Ectodermal cell (in vitro differentiated cells): ENCODE measurements at regions not wholly inside any gene's neighbourhood (a gene's known extent, or its start where the extent isn't known, plus 50 kb on each side); places are given as distances from the start of the nearest gene placed in this dataset.

ENCODE experiments used
- H3K27ac ChIP-seq: 2 replicates; pipeline ENCODE4 v1.7.0; 2013; ENCODE audit warnings: mild to moderate bottlenecking, low read depth, low read length; ENCODE audit not compliant: insufficient read depth, poor library complexity, severe bottlenecking
- H3K27me3 ChIP-seq: 2 replicates; pipeline ENCODE4 v1.7.0; 2013; ENCODE audit warnings: mild to moderate bottlenecking, low read length; ENCODE audit not compliant: insufficient read depth, control insufficient read depth, poor library complexity, severe bottlenecking
- H3K36me3 ChIP-seq: one replicate; pipeline ENCODE4 v1.7.0; 2013; ENCODE audit warnings: low read length; ENCODE audit not compliant: control insufficient read depth, insufficient read depth
- H3K4me1 ChIP-seq: one replicate; pipeline ENCODE4 v1.7.0; 2013; ENCODE audit warnings: low read length; ENCODE audit not compliant: control insufficient read depth, insufficient read depth
- H3K4me3 ChIP-seq: 2 replicates; pipeline ENCODE4 v1.7.0; 2013; ENCODE audit warnings: low read depth, low read length, control low read depth; ENCODE audit not compliant: insufficient read depth
- H3K9me3 ChIP-seq: 2 replicates; pipeline ENCODE4 v1.7.0; 2013; ENCODE audit warnings: mild to moderate bottlenecking, low read length, moderate library complexity; ENCODE audit not compliant: control insufficient read depth
- WGBS, 2 experiments: methylation state at CpG; one replicate each; pipeline ENCODE4 v1.1.7; 2013; ENCODE audit warnings: missing lambda C conversion rate in 2 of 2; 5-methylcytosine and 5-hydroxymethylcytosine counted together

DNA sequence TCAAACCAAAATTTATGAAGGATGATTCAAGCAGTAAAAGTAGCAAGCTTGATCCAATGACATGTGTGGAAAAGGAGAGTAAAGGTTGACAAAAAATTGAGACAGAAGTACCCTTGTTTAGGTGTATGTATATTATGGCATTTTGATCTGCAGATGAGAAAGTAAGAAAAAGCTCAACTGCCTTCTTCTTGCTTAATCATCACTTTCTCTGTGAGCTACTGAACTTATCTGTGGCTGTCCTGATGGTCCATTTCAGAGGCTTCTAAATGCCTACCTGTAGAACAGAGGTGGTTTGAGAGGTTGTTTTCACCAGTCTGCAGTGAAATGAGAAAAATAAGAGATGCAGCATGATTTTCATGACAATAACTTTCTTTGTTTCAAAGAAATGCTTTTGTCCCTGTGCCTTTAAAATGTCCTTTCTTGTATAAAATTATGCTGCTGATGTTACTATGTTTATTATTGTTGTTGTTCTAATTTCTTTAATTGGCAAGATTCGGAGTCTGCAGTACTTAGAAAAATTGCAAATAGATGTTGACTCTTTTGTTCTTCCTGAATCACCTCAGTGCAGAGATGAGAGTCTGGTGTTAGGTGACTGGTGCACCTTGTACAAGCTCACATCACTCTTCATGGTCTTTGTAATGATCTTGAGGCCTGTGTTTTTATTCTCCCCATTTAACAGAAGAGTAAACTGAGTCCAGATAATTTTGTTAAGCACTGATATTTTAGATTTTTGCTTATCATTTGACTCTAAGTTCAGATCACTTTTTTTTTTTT, 821.9 kb downstream of the VRK1 start:
- Histone ChIP-seq H3K27ac (no peak overlapping the region), H3K36me3 (no peaks in the 10 kb centered on the region), H3K9me3 (peaks cover 3% of the 10 kb centered on the region), H3K4me3 (no peak overlapping the region), H3K4me1 (peaks cover 4% of the 10 kb centered on the region), H3K27me3 (no peaks in the 10 kb centered on the region)
- whole genome bisulfite sequencing, 2 experiments, result 92 to 100% methylated on average over 1 of the region's 1 CpG

DNA sequence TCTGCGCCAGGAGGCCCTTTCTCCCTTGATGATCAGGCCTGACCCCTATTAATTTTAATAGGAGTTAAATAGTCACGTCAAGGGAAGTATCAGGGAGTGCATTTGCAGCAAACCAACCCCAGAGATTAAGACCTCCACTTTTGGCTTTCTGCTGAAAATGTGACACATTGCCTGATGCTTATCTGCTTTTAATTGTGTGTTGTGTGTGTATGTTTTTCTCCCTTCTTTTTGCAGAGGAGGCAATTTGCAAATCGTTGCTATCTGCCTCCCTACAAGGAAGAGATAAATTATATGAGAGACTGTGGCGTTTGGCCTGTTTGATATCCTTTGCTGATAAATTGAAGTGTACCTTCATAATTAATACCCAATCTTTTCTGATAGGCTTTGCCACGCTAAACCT, 822.9 kb downstream of the VRK1 start:
- H3K9me3 ChIP-seq, result no peaks in the 10 kb centered on the region
- no peak overlapping the region for H3K27ac ChIP-seq
- WGBS, 2 experiments, result 85 to 100% methylated on average over 3 to 4 of the region's 5 CpGs
- peaks cover 4% of the 10 kb centered on the region for H3K4me1 ChIP-seq
- H3K4me3 ChIP-seq, result no peak overlapping the region
- H3K27me3 ChIP-seq, result no peaks in the 10 kb centered on the region
- H3K36me3 ChIP-seq, result no peaks in the 10 kb centered on the region

DNA sequence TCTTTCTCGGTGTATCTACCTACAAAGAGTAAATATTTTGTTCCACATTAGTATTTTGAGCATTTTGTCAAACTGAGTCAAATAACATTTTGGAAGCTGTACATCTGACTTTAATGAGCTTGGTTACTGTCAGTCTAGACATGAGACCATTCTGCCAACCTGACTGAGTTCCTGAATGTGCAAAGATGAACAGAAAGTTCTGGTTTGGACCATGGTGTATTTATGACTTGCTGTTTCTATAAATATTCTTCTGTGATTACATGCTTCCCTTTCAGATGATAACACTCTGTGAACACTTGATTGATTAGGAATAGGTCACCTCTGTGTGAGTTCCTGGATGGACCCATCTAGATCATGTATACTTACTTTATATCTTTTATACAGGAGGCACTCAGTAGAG, 827.8 kb downstream of the VRK1 start:
- Histone ChIP-seq H3K9me3 (no peaks in the 10 kb centered on the region), H3K36me3 (no peaks in the 10 kb centered on the region), H3K4me3 (no peak overlapping the region), H3K27ac (no peak overlapping the region), H3K4me1 (peaks cover 4% of the 10 kb centered on the region), H3K27me3 (no peaks in the 10 kb centered on the region)
- WGBS, 2 experiments, result 92 to 100% methylated on average over 1 of the region's 1 CpG

DNA sequence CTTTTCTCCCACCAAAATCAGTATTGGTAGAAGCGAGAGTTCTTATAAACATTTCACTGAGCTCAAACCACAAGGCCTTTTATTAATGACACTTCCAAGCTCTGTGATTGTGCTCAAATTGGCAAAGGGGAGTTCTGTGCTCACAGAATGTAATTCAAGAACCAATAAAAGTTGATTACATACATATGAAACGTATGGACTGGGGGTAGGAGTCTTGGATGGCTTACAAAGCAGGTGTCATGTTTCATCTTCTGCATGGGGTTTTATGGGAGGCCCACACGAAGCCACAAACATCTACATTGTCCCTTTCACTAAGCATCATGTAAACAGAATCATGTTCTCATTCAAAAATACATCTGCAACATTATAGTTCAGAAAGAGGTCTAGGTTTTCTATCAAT, 828.3 kb downstream of the VRK1 start:
- WGBS, 2 experiments, result 90 to 93% methylated on average over 2 to 3 of the region's 3 CpGs

DNA sequence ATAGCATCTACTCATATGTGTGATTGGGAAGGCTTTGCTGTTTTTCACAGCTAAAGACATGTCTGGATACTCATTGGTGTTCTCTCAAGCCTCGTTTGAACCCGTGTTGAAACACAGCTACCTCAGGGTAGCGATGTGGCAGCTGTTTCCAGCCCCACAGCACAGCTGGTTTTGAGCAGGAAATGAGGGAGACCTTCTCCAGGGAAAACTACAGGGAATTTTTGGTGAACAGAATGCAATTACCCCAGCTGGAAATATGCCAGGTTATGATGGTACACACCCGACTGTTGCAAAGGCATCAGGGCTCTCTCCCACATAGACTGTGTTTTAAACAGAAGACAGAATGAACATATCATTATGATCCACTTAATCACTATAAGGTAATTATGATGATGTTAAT, 828.9 kb downstream of the VRK1 start:
- Histone ChIP-seq H3K4me3 (no peak overlapping the region), H3K9me3 (no peaks in the 10 kb centered on the region), H3K4me1 (peaks cover 7% of the 10 kb centered on the region), H3K36me3 (no peaks in the 10 kb centered on the region), H3K27me3 (no peaks in the 10 kb centered on the region), H3K27ac (no peak overlapping the region)
- 94 to 95% methylated on average over 4 of the region's 4 CpGs for WGBS, 2 experiments

More for the DNA sequence above, 828.3 kb downstream of the VRK1 start:
- Histone ChIP-seq H3K36me3 (no peaks in the 10 kb centered on the region), H3K9me3 (no peaks in the 10 kb centered on the region), H3K27ac (no peak overlapping the region), H3K4me3 (no peak overlapping the region), H3K4me1 (peaks cover under 1% of the 10 kb centered on the region), H3K27me3 (no peaks in the 10 kb centered on the region)

DNA sequence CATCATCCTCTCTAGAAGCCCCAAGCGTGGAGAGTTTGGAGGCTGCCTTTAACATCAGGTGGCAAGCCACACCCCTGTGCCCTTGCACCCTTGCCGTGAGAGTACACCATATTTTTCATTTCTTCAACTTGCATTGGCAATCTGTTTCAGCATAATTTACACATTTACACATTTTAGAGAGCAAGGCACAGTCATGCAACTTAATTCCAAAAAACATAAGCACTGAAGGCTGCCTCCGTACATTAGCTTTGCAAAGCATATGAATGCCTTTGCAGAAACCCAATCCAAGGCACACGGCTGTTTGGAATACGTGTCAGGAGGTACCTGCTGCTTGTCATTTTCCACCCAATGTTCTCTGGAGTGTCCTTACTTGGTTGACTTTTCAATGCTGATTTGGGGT, 833.1 kb downstream of the VRK1 start:
- 67 to 70% methylated on average over 5 of the region's 5 CpGs for WGBS, 2 experiments
- Histone ChIP-seq H3K4me3 (no peak overlapping the region), H3K27ac (no peak overlapping the region), H3K27me3 (no peaks in the 10 kb centered on the region), H3K36me3 (no peaks in the 10 kb centered on the region), H3K4me1 (peaks cover 24% of the 10 kb centered on the region), H3K9me3 (no peaks in the 10 kb centered on the region)

DNA sequence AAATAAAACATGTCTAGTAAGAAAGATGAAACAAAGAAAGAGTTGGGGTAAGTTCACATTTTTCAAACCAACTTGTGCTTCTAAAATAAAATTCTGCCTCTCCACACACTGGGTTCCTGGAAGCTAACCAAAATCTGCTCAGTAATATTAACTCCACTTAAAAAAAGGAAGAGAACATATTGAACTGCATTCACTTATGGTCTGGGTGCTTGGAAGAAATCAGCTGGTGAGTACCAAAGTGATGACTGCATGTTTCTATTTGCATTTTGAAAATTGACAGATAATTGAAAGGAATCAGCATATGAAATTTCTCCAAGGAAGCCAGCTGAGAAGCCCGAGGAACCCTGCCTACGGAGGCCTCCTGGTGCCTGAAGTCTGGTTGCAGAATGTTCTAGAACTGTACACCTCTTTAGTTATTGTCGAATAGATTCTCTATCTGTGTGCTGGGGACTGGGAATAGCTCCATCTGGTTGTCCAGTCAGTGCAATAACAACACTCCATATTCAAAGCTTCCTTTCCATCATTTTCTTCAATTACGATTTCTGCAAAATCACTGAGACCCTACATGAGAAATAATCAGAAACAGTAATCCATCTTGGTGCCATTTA, 836.1 kb downstream of the VRK1 start:
- Histone ChIP-seq H3K9me3 (no peaks in the 10 kb centered on the region), H3K36me3 (no peaks in the 10 kb centered on the region), H3K27ac (no peak overlapping the region), H3K4me1 (peaks cover 24% of the 10 kb centered on the region), H3K4me3 (no peak overlapping the region), H3K27me3 (no peaks in the 10 kb centered on the region)
- WGBS, 2 experiments, result 90 to 94% methylated on average over 4 of the region's 4 CpGs

DNA sequence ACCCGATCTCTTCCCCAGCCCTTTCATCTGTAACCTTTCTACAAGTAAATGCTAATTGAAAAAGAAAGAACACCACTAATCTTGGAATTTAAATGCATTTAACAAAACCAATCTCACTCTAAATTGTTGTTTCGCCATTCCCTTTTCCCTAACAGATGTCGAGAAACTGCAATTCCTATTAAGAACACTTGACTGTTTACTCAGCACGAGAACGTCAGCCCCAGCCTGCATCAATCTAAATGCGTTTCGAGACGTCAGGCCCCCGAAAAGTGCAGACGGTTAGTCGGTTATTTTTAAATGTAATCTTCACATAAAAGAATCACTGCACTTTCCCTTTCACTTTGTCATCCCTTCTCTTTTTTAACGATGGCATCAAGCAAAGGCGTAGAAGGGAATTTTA, 837.6 kb downstream of the VRK1 start:
- no peaks in the 10 kb centered on the region for H3K9me3 ChIP-seq
- H3K4me1 ChIP-seq, result peaks cover 24% of the 10 kb centered on the region
- H3K4me3 ChIP-seq, result no peak overlapping the region
- H3K27ac ChIP-seq, result no peak overlapping the region
- WGBS, 2 experiments, result 57 to 65% methylated on average over 13 of the region's 13 CpGs
- no peaks in the 10 kb centered on the region for H3K27me3 ChIP-seq
- H3K36me3 ChIP-seq, result no peaks in the 10 kb centered on the region

DNA sequence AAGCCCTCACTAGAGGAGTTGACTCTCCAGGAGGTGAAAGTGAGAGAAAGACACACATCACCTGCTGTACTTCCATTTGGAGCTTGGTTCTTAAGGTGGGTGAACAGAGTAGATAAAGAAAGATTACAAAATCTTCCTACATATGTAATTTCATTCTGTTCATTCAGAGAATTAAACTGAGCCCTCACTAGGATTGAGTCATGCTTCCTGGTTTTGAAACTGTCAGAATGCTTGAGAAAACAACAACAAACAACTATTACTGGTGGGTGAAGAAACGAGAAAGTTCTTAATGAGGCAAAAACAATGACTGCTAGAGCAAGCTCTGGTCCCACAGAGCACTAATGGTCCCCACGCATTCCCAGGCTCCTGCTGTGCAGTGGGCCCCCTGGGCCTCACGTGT, 841.7 kb downstream of the VRK1 start:
- Histone ChIP-seq H3K4me3 (no peak overlapping the region), H3K9me3 (no peaks in the 10 kb centered on the region), H3K27me3 (no peaks in the 10 kb centered on the region), H3K27ac (no peak overlapping the region), H3K4me1 (peaks cover 8% of the 10 kb centered on the region), H3K36me3 (no peaks in the 10 kb centered on the region)
- WGBS, 2 experiments, result 55 to 57% methylated on average over 3 of the region's 3 CpGs

DNA sequence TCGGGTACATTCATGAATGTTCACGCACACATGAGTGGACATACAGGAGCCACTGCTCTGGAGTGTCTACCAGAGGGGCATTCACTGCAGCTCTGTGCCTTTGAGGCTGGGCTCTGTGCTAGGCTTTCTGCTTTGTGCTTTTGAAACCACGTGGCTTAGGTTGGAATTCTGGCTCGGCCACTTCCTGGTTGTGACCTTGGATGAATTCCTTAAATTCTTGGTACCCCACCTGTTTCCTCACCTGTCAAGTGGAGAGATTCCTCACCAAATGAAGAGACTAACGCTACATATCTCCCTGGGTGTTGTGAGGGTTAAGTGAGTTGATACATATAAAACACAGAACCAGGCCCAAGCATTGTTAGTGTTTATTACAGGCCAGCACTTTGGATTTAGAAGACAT, 842.8 kb downstream of the VRK1 start:
- H3K4me3 ChIP-seq, result no peak overlapping the region
- H3K36me3 ChIP-seq, result no peaks in the 10 kb centered on the region
- no peak overlapping the region for H3K27ac ChIP-seq
- H3K27me3 ChIP-seq, result no peaks in the 10 kb centered on the region
- no peaks in the 10 kb centered on the region for H3K9me3 ChIP-seq
- WGBS, 2 experiments, result 76 to 83% methylated on average over 4 to 5 of the region's 5 CpGs
- H3K4me1 ChIP-seq, result no peaks in the 10 kb centered on the region
